Sigmoid colon (tissue), 6 donors: ENCODE measurements at regions not wholly inside any gene's neighbourhood (a gene's known extent, or its start where the extent isn't known, plus 50 kb on each side); places are given as distances from the start of the nearest gene placed in this dataset.

Experiments used
- DNase-seq: peaks from one replicate; pipeline ENCODE4 v3.0.0-alpha.2; 2019
- H3K27ac ChIP-seq, 4 donors: fragments of 200-600 bp; sonication (generic); one replicate each; pipeline ENCODE4 v1.5.1; 2016 to 2019; ENCODE audit warnings: mild to moderate bottlenecking in 1 of 4
- H3K27me3 ChIP-seq, 3 donors: fragments of 200-600 bp; sonication (generic); one replicate each; pipeline ENCODE4 v1.5.1; 2019; ENCODE audit warnings: mild to moderate bottlenecking in 1 of 3
- H3K36me3 ChIP-seq, 4 donors: fragments of 200-600 bp; sonication (generic); one replicate each; pipeline ENCODE4 v1.5.1; 2016 to 2019
- H3K4me1 ChIP-seq, 4 donors: fragments of 200-600 bp; sonication (generic); one replicate each; pipeline ENCODE4 v1.5.1; 2017 to 2019
- H3K4me3 ChIP-seq, 4 donors: fragments of 200-600 bp; sonication (generic); one replicate each; pipeline ENCODE4 v1.5.1; 2017 to 2019; ENCODE audit warnings: mild to moderate bottlenecking in 2 of 4, moderate library complexity in 1 of 4
- H3K9me3 ChIP-seq, 4 donors: fragments of 200-600 bp in 3 of 4; sonication (generic) in 3 of 4; one replicate each; pipeline versions ENCODE4 v1.5.1 to v1.6.1; 2013 to 2019
- EP300 ChIP-seq, 4 donors: sonication (generic); formaldehyde crosslinking; IDR thresholded peaks; one replicate each; pipeline ENCODE4 v1.6.1; 2017; ENCODE audit warnings: antibody characterized with exemption in 4 of 4
- POLR2A ChIP-seq, 2 donors: fragments of 450-650 bp; IDR thresholded peaks; one replicate each; pipeline ENCODE4 v1.6.1; 2016; ENCODE audit warnings: antibody characterized with exemption in 2 of 2, mild to moderate bottlenecking in 2 of 2, moderate library complexity in 2 of 2
- POLR2AphosphoS5 ChIP-seq, 4 donors: sonication (generic); formaldehyde crosslinking; IDR thresholded peaks; one replicate each; pipeline ENCODE4 v1.6.1; 2017; ENCODE audit warnings: antibody characterized with exemption in 4 of 4
- WGBS, 2 donors: extraction: QIAGEN DNeasy Blood & Tissue Kit; methylation state at CpG; one replicate each; pipeline ENCODE4 v1.1.7; 2013; 5-methylcytosine and 5-hydroxymethylcytosine counted together
- intact Hi-C: fragments of 100-400 bp; cut with DNase I; formaldehyde crosslinking; loops from one replicate; pipeline ENCODE4 v1.15.1; 2023
- TF ChIP-seq, protein P1 (sequence below), 4 experiments: fragments of 450-650 bp in 3 of 4; fragments of 200-600 bp in 1 of 4; IDR thresholded peaks; one replicate each; pipeline ENCODE4 v1.5.1; 2016 to 2019; ENCODE audit warnings: antibody characterized with exemption in 4 of 4, mild to moderate bottlenecking in 3 of 4, moderate library complexity in 2 of 4
- donor health status: healthy with polysubstance abuse.
- donor health status: healthy.

DNA sequence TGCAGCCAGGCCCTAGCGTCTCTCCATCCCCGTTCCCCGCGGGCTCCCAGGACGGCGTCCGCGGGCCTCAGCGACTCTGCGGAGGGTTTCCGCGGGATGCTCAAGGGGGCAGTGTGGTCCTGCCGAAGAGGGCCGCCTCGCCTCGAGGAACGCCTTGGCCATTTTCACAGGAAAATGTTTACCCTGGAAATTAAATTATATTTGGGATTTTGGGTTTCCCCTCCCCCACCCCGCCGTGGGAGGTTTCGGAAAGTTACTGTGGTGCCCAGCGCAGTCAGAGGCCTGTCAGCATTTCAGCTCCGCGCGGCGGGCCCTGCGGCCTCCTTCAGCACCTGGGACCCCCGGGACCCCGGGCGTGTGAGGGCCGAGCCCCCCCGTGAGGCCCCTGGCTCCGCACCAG is 94.5 kb downstream of the PCTP start:
- Histone ChIP-seq H3K9me3 (no peaks in the 10 kb centered on the region), H3K4me1 (peaks cover 0 to 7% (median 5%) of the 10 kb centered on the region in 4 donors), H3K36me3 (no peaks in the 10 kb centered on the region), H3K27me3 (no peaks in the 10 kb centered on the region), H3K27ac (no peak overlapping the region), H3K4me3 (peak overlapping the region in 3 of 4 donors; percentile 18 to 26 (median 26))
- intact Hi-C loops, result loop anchor here (5.0 kb wide), 3 partner anchors 472 to 872 kb away; no protein-coding TSS in a partner anchor
- DNase-seq, result peak; percentile 82
- WGBS, 2 donors, result 10 to 20% methylated on average over 32 of the region's 32 CpGs
- no peak for TF ChIP-seq POLR2A (IDR thresholded peaks at IDR 0.05)
- TF ChIP-seq, protein P1, sequence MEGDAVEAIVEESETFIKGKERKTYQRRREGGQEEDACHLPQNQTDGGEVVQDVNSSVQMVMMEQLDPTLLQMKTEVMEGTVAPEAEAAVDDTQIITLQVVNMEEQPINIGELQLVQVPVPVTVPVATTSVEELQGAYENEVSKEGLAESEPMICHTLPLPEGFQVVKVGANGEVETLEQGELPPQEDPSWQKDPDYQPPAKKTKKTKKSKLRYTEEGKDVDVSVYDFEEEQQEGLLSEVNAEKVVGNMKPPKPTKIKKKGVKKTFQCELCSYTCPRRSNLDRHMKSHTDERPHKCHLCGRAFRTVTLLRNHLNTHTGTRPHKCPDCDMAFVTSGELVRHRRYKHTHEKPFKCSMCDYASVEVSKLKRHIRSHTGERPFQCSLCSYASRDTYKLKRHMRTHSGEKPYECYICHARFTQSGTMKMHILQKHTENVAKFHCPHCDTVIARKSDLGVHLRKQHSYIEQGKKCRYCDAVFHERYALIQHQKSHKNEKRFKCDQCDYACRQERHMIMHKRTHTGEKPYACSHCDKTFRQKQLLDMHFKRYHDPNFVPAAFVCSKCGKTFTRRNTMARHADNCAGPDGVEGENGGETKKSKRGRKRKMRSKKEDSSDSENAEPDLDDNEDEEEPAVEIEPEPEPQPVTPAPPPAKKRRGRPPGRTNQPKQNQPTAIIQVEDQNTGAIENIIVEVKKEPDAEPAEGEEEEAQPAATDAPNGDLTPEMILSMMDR (IDR thresholded peaks at IDR 0.05), result peak in 3 of 4 experiments; percentile 30 to 56 (median 38)
- TF ChIP-seq EP300 (IDR thresholded peaks at IDR 0.05), result no peak
- TF ChIP-seq POLR2AphosphoS5 (IDR thresholded peaks at IDR 0.05), result no peak

DNA sequence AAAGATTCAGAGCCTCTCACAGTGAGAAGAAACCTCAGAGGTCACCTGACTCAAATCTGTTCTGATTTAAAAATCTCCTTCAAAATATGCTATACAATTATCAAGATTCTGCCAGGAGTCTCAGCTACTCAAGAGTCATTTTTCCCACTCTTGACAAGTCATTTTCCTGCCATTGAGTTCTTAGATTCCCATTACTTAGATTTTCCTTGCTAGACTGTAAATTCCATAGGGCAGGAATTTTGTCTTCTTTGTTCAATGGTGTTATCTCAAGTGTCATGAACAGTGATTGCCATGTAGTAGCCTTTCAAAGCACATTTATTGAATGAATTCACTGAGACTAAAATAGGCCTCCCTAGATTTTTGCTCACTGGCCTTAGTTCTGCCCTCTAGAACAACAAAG is 95.9 kb downstream of the PCTP start:
- intact Hi-C loops, result loop anchor here (5.0 kb wide), 3 partner anchors 471 to 871 kb away; no protein-coding TSS in a partner anchor
- no peaks in the 10 kb centered on the region for H3K9me3 ChIP-seq
- TF ChIP-seq, protein P1 (IDR thresholded peaks at IDR 0.05), result no peak
- TF ChIP-seq POLR2AphosphoS5 (IDR thresholded peaks at IDR 0.05) (no peak), EP300 (IDR thresholded peaks at IDR 0.05) (no peak), POLR2A (IDR thresholded peaks at IDR 0.05) (no peak)
- H3K4me3 ChIP-seq, result no peak overlapping the region
- DNase-seq, result no peak
- H3K27ac ChIP-seq, result no peak overlapping the region
- peaks cover 0 to 7% (median 5%) of the 10 kb centered on the region in 4 donors for H3K4me1 ChIP-seq
- H3K36me3 ChIP-seq, result no peaks in the 10 kb centered on the region
- no peaks in the 10 kb centered on the region for H3K27me3 ChIP-seq

- Histone ChIP-seq H3K4me3 (no peak overlapping the region), H3K27ac (no peak overlapping the region), H3K27me3 (no peaks in the 10 kb centered on the region), H3K36me3 (no peaks in the 10 kb centered on the region), H3K4me1 (no peaks in the 10 kb centered on the region), H3K9me3 (no peaks in the 10 kb centered on the region)
- no peak for TF ChIP-seq EP300 (IDR thresholded peaks at IDR 0.05)
- TF ChIP-seq, protein P1 (IDR thresholded peaks at IDR 0.05), result no peak
- TF ChIP-seq POLR2AphosphoS5 (IDR thresholded peaks at IDR 0.05), result no peak
- no peak for TF ChIP-seq POLR2A (IDR thresholded peaks at IDR 0.05)
- intact Hi-C loops, result no loop called here
- DNase-seq, result no peak
These were observed 101.9 kb downstream of the PCTP start for GRCh38 chr17:55852734-55853133.

DNA sequence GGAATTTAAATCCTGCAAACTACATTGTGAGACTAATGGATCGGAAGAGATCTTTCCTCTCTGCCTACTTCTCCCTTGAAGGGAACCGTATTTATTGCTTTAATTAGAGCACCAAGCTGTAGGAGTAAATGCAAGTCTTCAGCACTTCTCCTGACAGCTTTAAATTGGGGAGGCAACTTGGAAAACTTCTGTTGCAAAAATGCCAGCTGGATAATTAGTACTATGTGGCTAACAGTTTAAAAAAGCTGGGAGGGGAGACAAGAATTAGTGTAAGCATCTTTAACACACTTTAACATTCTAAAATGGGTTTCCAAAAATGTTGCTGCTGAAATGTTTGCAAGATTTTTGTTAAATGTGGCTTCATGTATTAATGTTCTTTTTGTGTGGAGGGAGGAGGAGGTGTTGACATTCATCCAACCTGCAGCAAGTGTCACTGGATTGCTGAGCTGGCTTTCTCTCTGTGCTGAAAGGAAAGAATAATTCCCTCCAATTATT is 108.5 kb downstream of the PCTP start:
- TF ChIP-seq POLR2A (IDR thresholded peaks at IDR 0.05) (no peak), POLR2AphosphoS5 (IDR thresholded peaks at IDR 0.05) (no peak), EP300 (IDR thresholded peaks at IDR 0.05) (no peak)
- TF ChIP-seq, protein P1 (IDR thresholded peaks at IDR 0.05), result no peak
- H3K9me3 ChIP-seq, result no peaks in the 10 kb centered on the region
- intact Hi-C loops, result no loop called here
- H3K27ac ChIP-seq, result no peak overlapping the region
- no peaks in the 10 kb centered on the region for H3K27me3 ChIP-seq
- no peaks in the 10 kb centered on the region for H3K4me1 ChIP-seq
- no peak overlapping the region for H3K4me3 ChIP-seq
- 80% methylated on average over 2 of the region's 2 CpGs for WGBS, 2 donors
- H3K36me3 ChIP-seq, result no peaks in the 10 kb centered on the region
- no peak for DNase-seq
